Upper lobe of left lung (tissue), 4 donors: ENCODE measurements at regions not wholly inside any gene's neighbourhood (a gene's known extent, or its start where the extent isn't known, plus 50 kb on each side); places are given as distances from the start of the nearest gene placed in this dataset.

Source experiments
- CTCF ChIP-seq, 6 experiments: fragments of 450-650 bp in 4 of 6; fragments of 200-600 bp in 2 of 6; sonication (generic) in 2 of 6; IDR thresholded peaks; one replicate each; pipeline ENCODE4 v1.5.1; 2016 to 2019; ENCODE audit warnings: antibody characterized with exemption in 6 of 6
- EP300 ChIP-seq, 4 donors: sonication (generic); formaldehyde crosslinking; IDR thresholded peaks; one replicate each; pipeline ENCODE4 v1.5.1; 2017; ENCODE audit warnings: antibody characterized with exemption in 4 of 4, control low read depth in 2 of 4
- POLR2A ChIP-seq, 4 donors: fragments of 450-650 bp; IDR thresholded peaks; one replicate each; pipeline ENCODE4 v1.5.1; 2016 to 2017; ENCODE audit warnings: antibody characterized with exemption in 4 of 4, mild to moderate bottlenecking in 2 of 4
- POLR2AphosphoS5 ChIP-seq, 2 donors: sonication (generic); formaldehyde crosslinking; IDR thresholded peaks; one replicate each; pipeline ENCODE4 v1.5.1; 2017; ENCODE audit warnings: antibody characterized with exemption in 2 of 2

GRCh38 chr5:35302544-35302943, 72.3 kb upstream of the PRLR start:
- TF ChIP-seq POLR2A (IDR thresholded peaks at IDR 0.05) (no peak), CTCF (IDR thresholded peaks at IDR 0.05) (no peak), POLR2AphosphoS5 (IDR thresholded peaks at IDR 0.05) (no peak), EP300 (IDR thresholded peaks at IDR 0.05) (no peak)
